OCI-M2 (cell line): ENCODE measurements at regions not wholly inside any gene's neighbourhood (a gene's known extent, or its start where the extent isn't known, plus 50 kb on each side); places are given as distances from the start of the nearest gene placed in this dataset.

Experiments
- DNase-seq: peaks from one replicate; lab custom pipeline; 2025; ENCODE audit not compliant: unreplicated experiment; lab: John Stamatoyannopoulos, UW

- DNase-seq: no peak
These were observed 418.8 kb downstream of the SHANK2 start for GRCh38 chr11:70833554-70833953.

- DNase-seq: no peak
These were observed 418.0 kb downstream of the SHANK2 start for GRCh38 chr11:70834277-70834940.

- no peak for DNase-seq
These were observed 417.3 kb downstream of the SHANK2 start for GRCh38 chr11:70834984-70835560.

- DNase-seq: no peak
These were observed 416.3 kb downstream of the SHANK2 start for GRCh38 chr11:70836071-70836470.

- no peak for DNase-seq
These were observed 414.2 kb downstream of the SHANK2 start for GRCh38 chr11:70838198-70838597.

- DNase-seq: no peak
These were observed 412.5 kb downstream of the SHANK2 start for GRCh38 chr11:70839851-70840250.

- DNase-seq: no peak
These were observed 411.1 kb downstream of the SHANK2 start for GRCh38 chr11:70841264-70841663.

GRCh38 chr11:70842256-70842655, 410.1 kb downstream of the SHANK2 start:
- DNase-seq: no peak

GRCh38 chr11:70842701-70843100, 409.7 kb downstream of the SHANK2 start:
- DNase-seq: no peak

- no peak for DNase-seq
These were observed 408.5 kb downstream of the SHANK2 start for GRCh38 chr11:70843906-70844305.

- DNase-seq: no peak
These were observed 408.0 kb downstream of the SHANK2 start for GRCh38 chr11:70844387-70844786.

- DNase-seq: no peak
These were observed 406.8 kb downstream of the SHANK2 start for GRCh38 chr11:70845591-70846041.

- DNase-seq: no peak
These were observed 405.4 kb downstream of the SHANK2 start for GRCh38 chr11:70846781-70847655.

- no peak for DNase-seq
These were observed 404.1 kb downstream of the SHANK2 start for GRCh38 chr11:70848243-70848750.

GRCh38 chr11:70849031-70849430, 403.3 kb downstream of the SHANK2 start:
- no peak for DNase-seq

- DNase-seq: no peak
These were observed 401.1 kb downstream of the SHANK2 start for GRCh38 chr11:70851308-70851707.

GRCh38 chr11:70851907-70852306, 400.5 kb downstream of the SHANK2 start:
- no peak for DNase-seq

GRCh38 chr11:70853068-70853769, 399.2 kb downstream of the SHANK2 start:
- DNase-seq: no peak

GRCh38 chr11:70853770-70854108, 398.6 kb downstream of the SHANK2 start:
- no peak for DNase-seq

GRCh38 chr11:70854201-70854600, 398.2 kb downstream of the SHANK2 start:
- no peak for DNase-seq

GRCh38 chr11:70854901-70855556, 397.3 kb downstream of the SHANK2 start:
- DNase-seq: no peak
